HG02981 (cell line): ENCODE measurements at regions not wholly inside any gene's neighbourhood (a gene's known extent, or its start where the extent isn't known, plus 50 kb on each side); places are given as distances from the start of the nearest gene placed in this dataset.
"Not testable (repeated sequence)": the region's sequence is repeated elsewhere in the genome, so short reads cannot be mapped to it uniquely, and the experiment has no call there.

Source experiments
- ATAC-seq: cut with Tn5 transposase; IDR thresholded peaks from one replicate; pipeline ENCODE4 v1.9.1; 2021; ENCODE audit warnings: mild to moderate bottlenecking, moderate library complexity; ENCODE audit not compliant: unreplicated experiment

GRCh38 chr5:83001796-83002381, 75.3 kb downstream of the TMEM167A start:
- ATAC-seq, result no peak

DNA sequence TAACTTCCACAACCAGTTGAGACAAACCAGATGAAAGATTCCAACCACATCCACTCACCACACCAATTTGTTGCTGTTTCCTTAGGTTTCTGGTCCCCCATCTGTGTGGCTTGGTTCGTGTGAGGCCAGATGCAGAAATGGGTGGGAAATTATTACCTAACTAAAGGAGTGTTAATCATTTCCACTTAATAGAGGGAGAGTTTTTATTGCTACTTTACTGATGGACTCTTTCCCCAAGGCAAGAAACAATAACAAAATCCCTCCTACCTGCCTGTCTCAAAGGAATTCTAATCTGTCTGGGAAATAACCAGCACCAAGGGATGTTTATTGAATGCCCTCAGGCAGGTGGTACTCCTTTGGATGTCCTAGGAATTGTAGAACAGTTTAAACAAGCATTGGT, 76.3 kb downstream of the TMEM167A start:
- no peak for ATAC-seq

- ATAC-seq, result no peak
Measured at GRCh38 chr5:83000428-83000827, 76.8 kb downstream of the TMEM167A start.

GRCh38 chr5:82993416-82993815, 83.8 kb downstream of the TMEM167A start:
- ATAC-seq, result no peak

GRCh38 chr5:82992646-82993045, 84.5 kb downstream of the TMEM167A start:
- no peak for ATAC-seq

- ATAC-seq, result no peak
Measured at GRCh38 chr5:82991678-82992323, 85.4 kb downstream of the TMEM167A start.

GRCh38 chr5:82991059-82991458, 86.1 kb downstream of the TMEM167A start:
- ATAC-seq, result no peak

GRCh38 chr5:82987188-82987587, 90.0 kb downstream of the TMEM167A start:
- no peak for ATAC-seq

GRCh38 chr5:82986404-82986803, 90.8 kb downstream of the TMEM167A start:
- no peak for ATAC-seq

DNA sequence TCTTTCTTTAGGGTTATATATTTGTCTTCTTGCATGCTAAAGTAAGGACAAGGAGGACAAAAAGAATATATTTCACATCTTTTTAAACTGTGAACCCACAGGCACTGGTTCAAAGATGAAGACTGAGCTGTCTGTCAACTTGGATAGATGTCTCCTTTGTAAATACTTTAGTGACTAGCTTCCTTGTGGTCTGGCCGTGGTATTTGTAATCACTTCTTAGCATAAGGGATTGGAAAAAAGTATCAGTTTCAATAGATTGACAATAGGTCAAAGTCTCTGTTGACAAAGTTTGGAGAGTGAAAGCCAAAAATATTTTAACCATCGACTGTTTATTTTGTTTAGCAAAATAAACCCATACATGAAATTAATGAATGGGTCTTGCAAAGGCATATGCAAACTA, 91.4 kb downstream of the TMEM167A start:
- ATAC-seq, result no peak

- ATAC-seq, result no peak
Measured at GRCh38 chr5:82984786-82985735, 92.1 kb downstream of the TMEM167A start.

DNA sequence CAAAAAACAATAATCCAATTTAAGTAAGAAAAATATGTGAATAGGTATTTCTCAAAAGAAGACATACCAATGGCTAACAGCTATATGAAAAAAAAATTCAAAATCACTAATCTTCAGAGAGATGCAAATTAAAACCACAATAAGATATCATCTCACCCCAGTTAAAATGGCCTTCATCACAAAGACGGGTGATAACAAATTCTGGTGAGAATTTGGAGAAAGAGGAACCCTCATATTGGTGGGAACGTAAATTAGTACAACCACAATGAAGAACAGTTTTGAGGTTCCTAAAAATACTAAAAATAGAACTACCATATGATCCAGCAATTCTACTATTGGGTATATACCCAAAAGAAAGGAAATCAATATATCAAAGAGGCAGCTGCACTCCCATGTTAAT, 94.3 kb downstream of the TMEM167A start:
- no peak for ATAC-seq

GRCh38 chr5:82976887-82977286, 100.3 kb downstream of the TMEM167A start:
- ATAC-seq, result not testable (repeated sequence)

GRCh38 chr5:82975812-82976211, 101.4 kb downstream of the TMEM167A start:
- no peak for ATAC-seq

- no peak for ATAC-seq
Measured at GRCh38 chr5:82975396-82975795, 101.8 kb downstream of the TMEM167A start.

GRCh38 chr5:82974346-82974745, 102.8 kb downstream of the TMEM167A start:
- not testable (repeated sequence) for ATAC-seq

- no peak for ATAC-seq
Measured at GRCh38 chr5:82971901-82972300, 105.3 kb downstream of the TMEM167A start.

GRCh38 chr5:82971034-82971806, 106.0 kb downstream of the TMEM167A start:
- ATAC-seq, result not testable (repeated sequence)

- not testable (repeated sequence) for ATAC-seq
Measured at GRCh38 chr5:82969221-82969976, 107.8 kb downstream of the TMEM167A start.

DNA sequence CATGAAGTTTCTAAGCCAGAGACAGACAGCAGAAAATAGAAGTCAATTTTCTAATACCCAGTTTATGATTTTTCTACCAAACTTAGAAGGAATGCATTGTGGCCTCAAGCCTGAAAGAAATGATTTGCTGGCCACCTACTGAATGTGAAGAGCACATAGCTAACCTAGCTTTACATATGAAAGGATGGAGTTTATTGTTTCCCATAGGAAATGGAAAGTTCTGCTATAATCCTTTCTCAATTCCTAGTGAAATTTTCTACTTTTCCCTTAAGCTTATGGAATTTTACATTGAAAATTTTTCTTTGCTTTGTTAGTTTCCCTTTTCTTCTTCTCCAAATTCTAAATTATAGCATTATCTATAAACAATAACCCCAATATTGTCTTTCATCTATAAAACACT, 110.1 kb downstream of the TMEM167A start:
- no peak for ATAC-seq
